GM12878 (cell line): ENCODE measurements at regions not wholly inside any gene's neighbourhood (a gene's known extent, or its start where the extent isn't known, plus 50 kb on each side); places are given as distances from the start of the nearest gene placed in this dataset.

Experiments
- ATAC-seq: fragments of 200-7000 bp; cut with Tn5 transposase; 3 replicates; pipeline ENCODE4 v1.9.1; 2020; ENCODE audit warnings: mild to moderate bottlenecking, moderate library complexity
- BruUV-seq: library from RNA; stranded (reverse); fragments of 400-500 nt; replicated peaks from 2 replicates; lab custom pipeline; 2021; lab: Mats Ljungman, UMichigan
- CTCF ChIA-PET: fragments of 300-600 bp; sonication (Branson Sonifier 250); formaldehyde crosslinking; extraction: SDS; loops from one replicate; lab custom pipeline; 2021; ENCODE audit warnings: inconsistent platforms; lab: Yijun Ruan, JAX
- POLR2A ChIA-PET: fragments of 350-600 bp; formaldehyde crosslinking; extraction: SDS; loops from one replicate; lab custom pipeline; 2021; ENCODE audit warnings: inconsistent platforms; lab: Charles Lee
- RAD21 ChIA-PET: fragments of 300-600 bp; sonication (Branson Sonifier 250); formaldehyde crosslinking; loops from one replicate; lab custom pipeline; 2023; ENCODE audit warnings: antibody characterized with exemption; ENCODE audit not compliant: unreplicated experiment; lab: Charles Lee
- SMC1A ChIA-PET: fragments of 300-600 bp; sonication (Branson Sonifier 250); formaldehyde crosslinking; loops from one replicate; lab custom pipeline; 2023; ENCODE audit not compliant: unreplicated experiment, uncharacterized antibody; lab: Charles Lee
- DNase-seq: peaks from one replicate; pipeline ENCODE4 v3.0.0-alpha.2; 2011; ENCODE audit warnings: low read depth, low spot score
- FAIRE-seq: peaks from 3 replicates; lab custom pipeline; 2011; peaks lifted over from hg19 to GRCh38; lab: Jason Lieb, UNC
- H2AFZ ChIP-seq: 2 replicates; pipeline ENCODE4 v1.6.0; 2011; ENCODE audit warnings: low read depth, low read length, control low read depth; ENCODE audit not compliant: control insufficient read depth
- H3K27ac ChIP-seq: 2 replicates; pipeline ENCODE4 v1.5.1; 2011; ENCODE audit warnings: control low read depth; ENCODE audit not compliant: control insufficient read depth, insufficient read depth
- H3K27me3 ChIP-seq, 2 experiments: replicated peaks in 1 of 2; 2 replicates each; pipeline versions ENCODE4 v1.6.0 to v1.6.1; 2011; ENCODE audit warnings: low read length in 1 of 2; ENCODE audit not compliant: control insufficient read depth in 2 of 2, insufficient read depth in 2 of 2
- H3K36me3 ChIP-seq, 2 experiments: 2 replicates each; pipeline ENCODE4 v1.5.1; 2011; ENCODE audit warnings: low read length in 1 of 2; ENCODE audit not compliant: control insufficient read depth in 2 of 2, insufficient read depth in 2 of 2
- H3K4me1 ChIP-seq: 2 replicates; pipeline ENCODE4 v1.6.1; 2011; ENCODE audit warnings: mild to moderate bottlenecking, low read length, moderate library complexity, mixed read lengths; ENCODE audit not compliant: control insufficient read depth, insufficient read depth
- H3K4me2 ChIP-seq: 2 replicates; pipeline ENCODE4 v1.6.0; 2011; ENCODE audit warnings: control low read depth; ENCODE audit not compliant: control insufficient read depth, insufficient read depth
- H3K4me3 ChIP-seq: fragments of 200-600 bp; sonication (generic); 2 replicates; pipeline ENCODE4 v1.5.1; 2016
- H3K79me2 ChIP-seq: 2 replicates; pipeline ENCODE4 v1.6.0; 2011; ENCODE audit warnings: low read length; ENCODE audit not compliant: control insufficient read depth, insufficient read depth
- H3K9ac ChIP-seq: 2 replicates; pipeline ENCODE4 v1.8.0; 2011; ENCODE audit warnings: low read length, control low read depth, mixed read lengths; ENCODE audit not compliant: control insufficient read depth, insufficient read depth
- H3K9me3 ChIP-seq: replicated peaks from 3 replicates; pipeline ENCODE4 v1.5.1; 2011; ENCODE audit warnings: mild to moderate bottlenecking, low read length; ENCODE audit not compliant: control insufficient read depth, insufficient read depth
- H4K20me1 ChIP-seq: 2 replicates; pipeline ENCODE4 v1.6.0; 2011; ENCODE audit not compliant: control insufficient read depth, insufficient read depth
- BMI1 ChIP-seq: fragments of 450-650 bp; IDR thresholded peaks from 2 replicates; pipeline ENCODE4 v1.6.1; 2016; ENCODE audit warnings: mild to moderate bottlenecking, moderate library complexity, borderline replicate concordance
- KLF5 ChIP-seq: fragments of 450-650 bp; IDR thresholded peaks from 2 replicates; pipeline ENCODE4 v1.6.1; 2014; ENCODE audit warnings: mild to moderate bottlenecking; ENCODE audit not compliant: partially characterized antibody
- LARP7 ChIP-seq: fragments of 450-650 bp; IDR thresholded peaks from 2 replicates; pipeline ENCODE4 v1.6.1; 2017; ENCODE audit warnings: mild to moderate bottlenecking
- MEF2B ChIP-seq: fragments of 450-650 bp; IDR thresholded peaks from 2 replicates; pipeline ENCODE4 v1.6.1; 2018; ENCODE audit warnings: mild to moderate bottlenecking, moderate library complexity; ENCODE audit not compliant: partially characterized antibody, poor library complexity, severe bottlenecking
- RUNX3 ChIP-seq: IDR thresholded peaks from 2 replicates; pipeline ENCODE4 v1.6.1; 2012; ENCODE audit warnings: low read length, inconsistent platforms
- TARDBP ChIP-seq: IDR thresholded peaks from 2 replicates; pipeline ENCODE4 v1.6.1; 2016; ENCODE audit warnings: borderline replicate concordance
- ZNF384 ChIP-seq: IDR thresholded peaks from 2 replicates; pipeline ENCODE4 v1.6.1; 2012; ENCODE audit warnings: low read depth, mild to moderate bottlenecking, low read length, improper control_type of control experiment, borderline replicate concordance
- WGBS: methylation state at CpG from one replicate; pipeline ENCODE4 v1.1.6; 2016; ENCODE audit warnings: low lambda C conversion rate; ENCODE audit not compliant: insufficient replicate concordance, insufficient coverage; ENCODE audit errors: missing lambda C conversion rate; 5-methylcytosine and 5-hydroxymethylcytosine counted together
- in situ Hi-C: fragments of 300-500 bp; cut with MboI; formaldehyde crosslinking; loops from 9 replicates; pipeline ENCODE4 v1.14.3; 2018; ENCODE audit warnings: mixed read lengths
- intact Hi-C: fragments of 100-400 bp; cut with micrococcal nuclease; formaldehyde crosslinking; loops from one replicate; pipeline ENCODE4 v1.14.2; 2022; ENCODE audit not compliant: unreplicated experiment
- TF ChIP-seq, protein P1 (sequence below): IDR thresholded peaks from 2 replicates; pipeline ENCODE4 v1.6.1; 2011; ENCODE audit warnings: borderline replicate concordance, low read depth, mild to moderate bottlenecking, moderate library complexity, low read length; ENCODE audit not compliant: insufficient read depth, poor library complexity, severe bottlenecking
- TF ChIP-seq, protein P2 (sequence below): fragments of 450-650 bp; conservative IDR thresholded peaks from 2 replicates; pipeline ENCODE4 v1.6.1; 2017; ENCODE audit warnings: mild to moderate bottlenecking, moderate library complexity
- TF ChIP-seq, protein P3 (sequence below): fragments of 450-650 bp; IDR thresholded peaks from 2 replicates; pipeline ENCODE4 v1.6.1; 2017; ENCODE audit warnings: antibody characterized with exemption, mild to moderate bottlenecking, moderate library complexity

DNA sequence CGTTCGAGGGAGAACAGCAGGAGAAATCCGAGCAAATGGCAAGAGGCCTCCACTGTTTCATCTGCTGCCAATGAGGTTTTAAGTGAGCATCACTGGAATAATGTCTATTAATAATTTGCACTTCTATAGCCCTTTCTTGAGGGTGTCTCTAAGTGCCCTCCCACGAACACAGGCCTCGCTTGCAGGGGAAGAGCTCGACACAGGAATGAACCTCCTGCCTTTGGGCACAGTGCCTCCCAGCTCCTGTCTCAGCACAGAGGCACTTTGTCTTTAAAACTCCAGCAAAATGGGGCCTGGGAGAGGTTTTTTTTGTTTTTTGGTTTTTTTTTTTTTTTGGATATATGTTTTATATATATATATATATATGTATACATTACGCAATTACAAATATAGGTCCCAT lies 56.6 kb downstream of the OLIG1 start:
- no TSS peak for BruUV-seq
- ChIA-PET SMC1A (interaction anchor here (0.7 to 1.6 kb wide), 7 partner anchors 14 to 314 kb away, joined by 3 to 9 read pairs (median 3); a partner anchor contains a TSS), CTCF (interaction anchor here (0.6 to 5.2 kb wide), 13 partner anchors 39 to 514 kb away, joined by 3 to 47 read pairs (median 6); partner anchors contain the start of gene CFAP298), POLR2A (no interaction called here), RAD21 (interaction anchor here (0.6 to 2.8 kb wide), 9 partner anchors 32 to 293 kb away, joined by 3 to 23 read pairs (median 5); no protein-coding TSS in a partner anchor)
- no peak for FAIRE-seq
- H3K36me3 ChIP-seq, result no peaks in the 10 kb centered on the region
- H3K9ac ChIP-seq, result no peak overlapping the region
- intact Hi-C loops, result loop anchor here (2.0 to 5.0 kb wide), 2 partner anchors 294 to 474 kb away; no protein-coding TSS in a partner anchor
- no peak for ATAC-seq
- no peak overlapping the region for H3K27ac ChIP-seq
- no peak overlapping the region for H2AFZ ChIP-seq
- H4K20me1 ChIP-seq, result no peaks in the 10 kb centered on the region
- WGBS, result 76% methylated on average over 7 of the region's 7 CpGs
- H3K9me3 ChIP-seq, result no peaks in the 10 kb centered on the region
- no peak overlapping the region for H3K4me3 ChIP-seq
- no peaks in the 10 kb centered on the region for H3K79me2 ChIP-seq
- peaks cover 2% of the 10 kb centered on the region in 2 experiments; a peak in 3 of 4 replicates for H3K27me3 ChIP-seq
- no peaks in the 10 kb centered on the region for H3K4me1 ChIP-seq
- H3K4me2 ChIP-seq, result no peak overlapping the region
- TF ChIP-seq, protein P1, sequence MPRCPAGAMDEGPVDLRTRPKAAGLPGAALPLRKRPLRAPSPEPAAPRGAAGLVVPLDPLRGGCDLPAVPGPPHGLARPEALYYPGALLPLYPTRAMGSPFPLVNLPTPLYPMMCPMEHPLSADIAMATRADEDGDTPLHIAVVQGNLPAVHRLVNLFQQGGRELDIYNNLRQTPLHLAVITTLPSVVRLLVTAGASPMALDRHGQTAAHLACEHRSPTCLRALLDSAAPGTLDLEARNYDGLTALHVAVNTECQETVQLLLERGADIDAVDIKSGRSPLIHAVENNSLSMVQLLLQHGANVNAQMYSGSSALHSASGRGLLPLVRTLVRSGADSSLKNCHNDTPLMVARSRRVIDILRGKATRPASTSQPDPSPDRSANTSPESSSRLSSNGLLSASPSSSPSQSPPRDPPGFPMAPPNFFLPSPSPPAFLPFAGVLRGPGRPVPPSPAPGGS, result no peak
- TF ChIP-seq, protein P2, sequence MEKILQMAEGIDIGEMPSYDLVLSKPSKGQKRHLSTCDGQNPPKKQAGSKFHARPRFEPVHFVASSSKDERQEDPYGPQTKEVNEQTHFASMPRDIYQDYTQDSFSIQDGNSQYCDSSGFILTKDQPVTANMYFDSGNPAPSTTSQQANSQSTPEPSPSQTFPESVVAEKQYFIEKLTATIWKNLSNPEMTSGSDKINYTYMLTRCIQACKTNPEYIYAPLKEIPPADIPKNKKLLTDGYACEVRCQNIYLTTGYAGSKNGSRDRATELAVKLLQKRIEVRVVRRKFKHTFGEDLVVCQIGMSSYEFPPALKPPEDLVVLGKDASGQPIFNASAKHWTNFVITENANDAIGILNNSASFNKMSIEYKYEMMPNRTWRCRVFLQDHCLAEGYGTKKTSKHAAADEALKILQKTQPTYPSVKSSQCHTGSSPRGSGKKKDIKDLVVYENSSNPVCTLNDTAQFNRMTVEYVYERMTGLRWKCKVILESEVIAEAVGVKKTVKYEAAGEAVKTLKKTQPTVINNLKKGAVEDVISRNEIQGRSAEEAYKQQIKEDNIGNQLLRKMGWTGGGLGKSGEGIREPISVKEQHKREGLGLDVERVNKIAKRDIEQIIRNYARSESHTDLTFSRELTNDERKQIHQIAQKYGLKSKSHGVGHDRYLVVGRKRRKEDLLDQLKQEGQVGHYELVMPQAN, result no peak
- TF ChIP-seq BMI1, result no peak
- TF ChIP-seq LARP7, result no peak
- TF ChIP-seq, protein P3, sequence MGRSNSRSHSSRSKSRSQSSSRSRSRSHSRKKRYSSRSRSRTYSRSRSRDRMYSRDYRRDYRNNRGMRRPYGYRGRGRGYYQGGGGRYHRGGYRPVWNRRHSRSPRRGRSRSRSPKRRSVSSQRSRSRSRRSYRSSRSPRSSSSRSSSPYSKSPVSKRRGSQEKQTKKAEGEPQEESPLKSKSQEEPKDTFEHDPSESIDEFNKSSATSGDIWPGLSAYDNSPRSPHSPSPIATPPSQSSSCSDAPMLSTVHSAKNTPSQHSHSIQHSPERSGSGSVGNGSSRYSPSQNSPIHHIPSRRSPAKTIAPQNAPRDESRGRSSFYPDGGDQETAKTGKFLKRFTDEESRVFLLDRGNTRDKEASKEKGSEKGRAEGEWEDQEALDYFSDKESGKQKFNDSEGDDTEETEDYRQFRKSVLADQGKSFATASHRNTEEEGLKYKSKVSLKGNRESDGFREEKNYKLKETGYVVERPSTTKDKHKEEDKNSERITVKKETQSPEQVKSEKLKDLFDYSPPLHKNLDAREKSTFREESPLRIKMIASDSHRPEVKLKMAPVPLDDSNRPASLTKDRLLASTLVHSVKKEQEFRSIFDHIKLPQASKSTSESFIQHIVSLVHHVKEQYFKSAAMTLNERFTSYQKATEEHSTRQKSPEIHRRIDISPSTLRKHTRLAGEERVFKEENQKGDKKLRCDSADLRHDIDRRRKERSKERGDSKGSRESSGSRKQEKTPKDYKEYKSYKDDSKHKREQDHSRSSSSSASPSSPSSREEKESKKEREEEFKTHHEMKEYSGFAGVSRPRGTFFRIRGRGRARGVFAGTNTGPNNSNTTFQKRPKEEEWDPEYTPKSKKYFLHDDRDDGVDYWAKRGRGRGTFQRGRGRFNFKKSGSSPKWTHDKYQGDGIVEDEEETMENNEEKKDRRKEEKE, result no peak
- no peak for TF ChIP-seq MEF2B
- no peak for TF ChIP-seq ZNF384
- no peak for TF ChIP-seq RUNX3
- no peak for TF ChIP-seq TARDBP
- no peak for TF ChIP-seq KLF5
- DNase-seq, result no peak
- in situ Hi-C loops, result loop anchor here (5.0 kb wide), 1 partner anchor 294 kb away; no protein-coding TSS in a partner anchor
